B cell (primary cell): ENCODE measurements at regions not wholly inside any gene's neighbourhood (a gene's known extent, or its start where the extent isn't known, plus 50 kb on each side); places are given as distances from the start of the nearest gene placed in this dataset.

Experiments used
- ATAC-seq: fragments of 200-7000 bp; cut with Tn5 transposase; one replicate; pipeline ENCODE4 v1.10.0; 2021; ENCODE audit warnings: low read depth, mild to moderate bottlenecking, moderate number of reproducible peaks, moderate library complexity
- CTCF ChIA-PET: fragments of 350-600 bp; sonication (Branson Sonifier 250); formaldehyde crosslinking; loops from one replicate; lab custom pipeline; 2021; ENCODE audit warnings: antibody characterized with exemption, inconsistent platforms; lab: Charles Lee
- POLR2A ChIA-PET: fragments of 350-600 bp; sonication (Branson Sonifier 250); formaldehyde crosslinking; loops from one replicate; lab custom pipeline; 2021; ENCODE audit warnings: antibody characterized with exemption; lab: Charles Lee
- DNase-seq: peaks from one replicate; pipeline ENCODE4 v3.0.0; 2013
- H2AFZ ChIP-seq: 2 replicates; pipeline ENCODE4 v1.6.1; 2012; ENCODE audit warnings: mild to moderate bottlenecking, low read depth, low read length; ENCODE audit not compliant: insufficient read depth, poor library complexity, severe bottlenecking
- H3K27ac ChIP-seq, 2 donors: 1 replicate in 1 of 2; 2 replicates in 1 of 2; pipeline ENCODE4 v1.5.1; 2012 to 2013; ENCODE audit warnings: low read length in 2 of 2, mild to moderate bottlenecking in 2 of 2, moderate library complexity in 1 of 2
- H3K27me3 ChIP-seq, 4 experiments: fragments of 200-600 bp in 1 of 4; sonication (generic) in 1 of 4; replicated peaks in 1 of 4; 1 replicate in 2 of 4; 2 replicates in 2 of 4; pipeline versions ENCODE4 v1.6.1 to v1.7.0; 2013 to 2016; ENCODE audit warnings: low read length in 3 of 4, mild to moderate bottlenecking in 2 of 4, mixed read lengths in 1 of 4, moderate library complexity in 1 of 4; ENCODE audit not compliant: insufficient read depth in 4 of 4, control insufficient read depth in 3 of 4; ENCODE audit errors: control extremely low read depth in 1 of 4
- H3K36me3 ChIP-seq, 2 experiments: replicated peaks in 1 of 2; 1 replicate in 1 of 2; 2 replicates in 1 of 2; pipeline versions ENCODE4 v1.6.1 to v1.7.1; 2013; ENCODE audit warnings: low read length in 1 of 2; ENCODE audit not compliant: insufficient read depth in 2 of 2, control insufficient read depth in 1 of 2; ENCODE audit errors: control extremely low read depth in 1 of 2, extremely low read depth in 1 of 2
- H3K4me1 ChIP-seq, 2 donors: fragments of 200-600 bp in 1 of 2; sonication (generic) in 1 of 2; 1 replicate in 1 of 2; 2 replicates in 1 of 2; pipeline versions ENCODE4 v1.5.1 to v1.6.1; 2013 to 2017; ENCODE audit warnings: low read length in 2 of 2; ENCODE audit not compliant: control insufficient read depth in 2 of 2, insufficient read depth in 2 of 2
- H3K4me2 ChIP-seq: replicated peaks from 2 replicates; pipeline ENCODE3; 2012; ENCODE audit warnings: mild to moderate bottlenecking, low read depth, low read length; ENCODE audit not compliant: poor library complexity, severe bottlenecking
- H3K4me3 ChIP-seq, 5 experiments: fragments of 200-600 bp in 1 of 5; sonication (generic) in 1 of 5; 1 replicate in 3 of 5; 2 replicates in 2 of 5; pipeline versions ENCODE4 v1.5.1 to v1.7.0; 2011 to 2016; ENCODE audit warnings: low read length in 4 of 5, mild to moderate bottlenecking in 4 of 5, low read depth in 2 of 5, control low read depth in 1 of 5, moderate library complexity in 1 of 5; ENCODE audit not compliant: insufficient read depth in 1 of 5; ENCODE audit errors: control extremely low read depth in 1 of 5, extremely low read depth in 1 of 5
- H3K79me2 ChIP-seq: fragments of 200-600 bp; sonication (generic); one replicate; pipeline ENCODE4 v1.6.0; 2016; ENCODE audit warnings: low read length; ENCODE audit not compliant: control insufficient read depth, insufficient read depth
- H3K9ac ChIP-seq: fragments of 200-600 bp; sonication (generic); 2 replicates; pipeline ENCODE4 v1.6.1; 2017; ENCODE audit warnings: mild to moderate bottlenecking, low read length, moderate library complexity
- H3K9me3 ChIP-seq, 3 donors: one replicate each; pipeline versions ENCODE4 v1.6.1 to v1.7.1; 2013; ENCODE audit warnings: low read length in 2 of 3; ENCODE audit not compliant: control insufficient read depth in 2 of 3, insufficient read depth in 1 of 3; ENCODE audit errors: control extremely low read depth in 1 of 3
- H4K20me1 ChIP-seq: 2 replicates; pipeline ENCODE4 v1.6.0; 2012; ENCODE audit warnings: mild to moderate bottlenecking, low read length; ENCODE audit not compliant: insufficient read depth, control insufficient read depth, poor library complexity, severe bottlenecking
- H3K27ac Mint-ChIP-seq: one replicate; pipeline ENCODE4 v1.8.0; 2021; ENCODE audit warnings: mixed read lengths
- H3K27me3 Mint-ChIP-seq: one replicate; pipeline ENCODE4 v1.8.0; 2021; ENCODE audit warnings: mixed read lengths
- H3K4me1 Mint-ChIP-seq: one replicate; pipeline ENCODE4 v1.8.0; 2021; ENCODE audit warnings: mixed read lengths
- H3K4me3 Mint-ChIP-seq: one replicate; pipeline ENCODE4 v1.8.0; 2021; ENCODE audit warnings: mixed read lengths
- H3K9me3 Mint-ChIP-seq: one replicate; pipeline ENCODE4 v1.8.0; 2022; ENCODE audit warnings: mixed read lengths; ENCODE audit not compliant: insufficient read depth
- EZH2 ChIP-seq: IDR thresholded peaks from 2 replicates; pipeline ENCODE4 v1.6.1; 2012; ENCODE audit warnings: borderline replicate concordance, low read depth, mild to moderate bottlenecking, moderate library complexity, low read length; ENCODE audit not compliant: insufficient read depth, poor library complexity, severe bottlenecking
- WGBS: methylation state at CpG from one replicate; pipeline ENCODE4 v1.1.5; 2013; ENCODE audit warnings: missing lambda C conversion rate; ENCODE audit not compliant: insufficient coverage; 5-methylcytosine and 5-hydroxymethylcytosine counted together
- intact Hi-C: fragments of 100-400 bp; cut with micrococcal nuclease; formaldehyde crosslinking; loops from one replicate; pipeline ENCODE4 v1.10.0; 2022
- TF ChIP-seq, protein P1 (sequence below): fragments of 200-600 bp; IDR thresholded peaks from one replicate; pipeline ENCODE4 v1.8.0; 2022; ENCODE audit warnings: antibody characterized with exemption, mild to moderate bottlenecking

GRCh38 chr12:76944892-76945291, 66.1 kb upstream of the CSRP2 start:
- Histone ChIP-seq H3K27ac (no peak overlapping the region), H3K4me1 (no peaks in the 10 kb centered on the region), H3K9ac (no peak overlapping the region), H2AFZ (no peak overlapping the region), H4K20me1 (no peaks in the 10 kb centered on the region), H3K4me2 (no peak overlapping the region), H3K9me3 (no peaks in the 10 kb centered on the region), H3K27me3 (no peaks in the 10 kb centered on the region), H3K36me3 (no peaks in the 10 kb centered on the region), H3K4me3 (no peak overlapping the region), H3K79me2 (no peaks in the 10 kb centered on the region)
- Mint-ChIP-seq H3K9me3 (no peaks in the 10 kb centered on the region), H3K27ac (no peak overlapping the region), H3K4me1 (no peaks in the 10 kb centered on the region), H3K4me3 (no peak overlapping the region), H3K27me3 (no peaks in the 10 kb centered on the region)
- WGBS: no CpG with 5 or more reads among the region's 3 CpGs
- DNase-seq: no peak
- no peak for ATAC-seq
- intact Hi-C loops: no loop called here
- ChIA-PET CTCF (no interaction called here), POLR2A (no interaction called here)
- TF ChIP-seq, protein P1, sequence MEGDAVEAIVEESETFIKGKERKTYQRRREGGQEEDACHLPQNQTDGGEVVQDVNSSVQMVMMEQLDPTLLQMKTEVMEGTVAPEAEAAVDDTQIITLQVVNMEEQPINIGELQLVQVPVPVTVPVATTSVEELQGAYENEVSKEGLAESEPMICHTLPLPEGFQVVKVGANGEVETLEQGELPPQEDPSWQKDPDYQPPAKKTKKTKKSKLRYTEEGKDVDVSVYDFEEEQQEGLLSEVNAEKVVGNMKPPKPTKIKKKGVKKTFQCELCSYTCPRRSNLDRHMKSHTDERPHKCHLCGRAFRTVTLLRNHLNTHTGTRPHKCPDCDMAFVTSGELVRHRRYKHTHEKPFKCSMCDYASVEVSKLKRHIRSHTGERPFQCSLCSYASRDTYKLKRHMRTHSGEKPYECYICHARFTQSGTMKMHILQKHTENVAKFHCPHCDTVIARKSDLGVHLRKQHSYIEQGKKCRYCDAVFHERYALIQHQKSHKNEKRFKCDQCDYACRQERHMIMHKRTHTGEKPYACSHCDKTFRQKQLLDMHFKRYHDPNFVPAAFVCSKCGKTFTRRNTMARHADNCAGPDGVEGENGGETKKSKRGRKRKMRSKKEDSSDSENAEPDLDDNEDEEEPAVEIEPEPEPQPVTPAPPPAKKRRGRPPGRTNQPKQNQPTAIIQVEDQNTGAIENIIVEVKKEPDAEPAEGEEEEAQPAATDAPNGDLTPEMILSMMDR: no peak
- TF ChIP-seq EZH2: no peak

- Histone ChIP-seq H3K9ac (no peak overlapping the region), H2AFZ (no peak overlapping the region), H3K4me2 (no peak overlapping the region), H3K9me3 (no peaks in the 10 kb centered on the region), H3K4me3 (no peak overlapping the region), H3K27ac (no peak overlapping the region), H3K4me1 (no peaks in the 10 kb centered on the region), H3K79me2 (no peaks in the 10 kb centered on the region), H4K20me1 (no peaks in the 10 kb centered on the region), H3K36me3 (no peaks in the 10 kb centered on the region), H3K27me3 (no peaks in the 10 kb centered on the region)
- DNase-seq: no peak
- no peak for TF ChIP-seq EZH2
- TF ChIP-seq, protein P1: no peak
- Mint-ChIP-seq H3K27me3 (no peaks in the 10 kb centered on the region), H3K27ac (no peak overlapping the region), H3K4me3 (no peak overlapping the region), H3K4me1 (no peaks in the 10 kb centered on the region), H3K9me3 (no peaks in the 10 kb centered on the region)
- intact Hi-C loops: no loop called here
- POLR2A ChIA-PET: no interaction called here
- CTCF ChIA-PET: no interaction called here
- no peak for ATAC-seq
Observed at GRCh38 chr12:76943008-76943407, 64.2 kb upstream of the CSRP2 start.
